HEK293 (cell line): ENCODE measurements at regions not wholly inside any gene's neighbourhood (a gene's known extent, or its start where the extent isn't known, plus 50 kb on each side); places are given as distances from the start of the nearest gene placed in this dataset.

Experiments used
- ZNF175 ChIP-seq: fragments of 450-650 bp; formaldehyde crosslinking; IDR thresholded peaks from 2 replicates; pipeline ENCODE4 v1.5.1; 2016; ENCODE audit warnings: missing biosample characterization, missing genetic modification characterization
- TF ChIP-seq, protein P1 (sequence below): fragments of 450-650 bp; formaldehyde crosslinking; IDR thresholded peaks from 2 replicates; pipeline ENCODE4 v1.5.1; 2016; ENCODE audit warnings: missing biosample characterization, missing genetic modification characterization, low read depth
- TF ChIP-seq, protein P2 (sequence below): fragments of 450-650 bp; formaldehyde crosslinking; IDR thresholded peaks from 2 replicates; pipeline ENCODE4 v1.5.1; 2016; ENCODE audit warnings: missing biosample characterization, missing genetic modification characterization

DNA sequence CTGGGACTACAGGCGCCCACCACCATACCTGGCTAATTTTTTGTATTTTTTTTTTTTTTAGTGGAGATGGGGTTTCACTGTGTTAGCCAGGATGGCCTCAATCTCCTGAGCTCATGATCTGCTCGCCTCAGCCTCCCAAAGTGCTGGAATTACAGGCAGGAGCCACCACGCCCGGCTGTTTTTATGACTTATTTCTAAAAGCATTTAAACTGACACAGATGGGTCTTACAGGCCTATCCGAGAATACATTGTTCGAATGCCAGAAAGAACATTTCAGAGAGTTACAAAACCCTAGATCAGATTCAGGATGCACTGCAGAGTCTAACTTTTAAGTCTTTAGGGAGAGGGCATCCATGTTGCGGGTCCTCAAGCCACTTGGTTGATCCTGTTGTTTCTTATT lies 234.7 kb upstream of the MAF start:
- TF ChIP-seq, protein P1, sequence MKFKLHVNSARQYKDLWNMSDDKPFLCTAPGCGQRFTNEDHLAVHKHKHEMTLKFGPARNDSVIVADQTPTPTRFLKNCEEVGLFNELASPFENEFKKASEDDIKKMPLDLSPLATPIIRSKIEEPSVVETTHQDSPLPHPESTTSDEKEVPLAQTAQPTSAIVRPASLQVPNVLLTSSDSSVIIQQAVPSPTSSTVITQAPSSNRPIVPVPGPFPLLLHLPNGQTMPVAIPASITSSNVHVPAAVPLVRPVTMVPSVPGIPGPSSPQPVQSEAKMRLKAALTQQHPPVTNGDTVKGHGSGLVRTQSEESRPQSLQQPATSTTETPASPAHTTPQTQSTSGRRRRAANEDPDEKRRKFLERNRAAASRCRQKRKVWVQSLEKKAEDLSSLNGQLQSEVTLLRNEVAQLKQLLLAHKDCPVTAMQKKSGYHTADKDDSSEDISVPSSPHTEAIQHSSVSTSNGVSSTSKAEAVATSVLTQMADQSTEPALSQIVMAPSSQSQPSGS (tag by site-specific recombination) = no peak
- no peak for TF ChIP-seq ZNF175 (tag by site-specific recombination)
- TF ChIP-seq, protein P2, sequence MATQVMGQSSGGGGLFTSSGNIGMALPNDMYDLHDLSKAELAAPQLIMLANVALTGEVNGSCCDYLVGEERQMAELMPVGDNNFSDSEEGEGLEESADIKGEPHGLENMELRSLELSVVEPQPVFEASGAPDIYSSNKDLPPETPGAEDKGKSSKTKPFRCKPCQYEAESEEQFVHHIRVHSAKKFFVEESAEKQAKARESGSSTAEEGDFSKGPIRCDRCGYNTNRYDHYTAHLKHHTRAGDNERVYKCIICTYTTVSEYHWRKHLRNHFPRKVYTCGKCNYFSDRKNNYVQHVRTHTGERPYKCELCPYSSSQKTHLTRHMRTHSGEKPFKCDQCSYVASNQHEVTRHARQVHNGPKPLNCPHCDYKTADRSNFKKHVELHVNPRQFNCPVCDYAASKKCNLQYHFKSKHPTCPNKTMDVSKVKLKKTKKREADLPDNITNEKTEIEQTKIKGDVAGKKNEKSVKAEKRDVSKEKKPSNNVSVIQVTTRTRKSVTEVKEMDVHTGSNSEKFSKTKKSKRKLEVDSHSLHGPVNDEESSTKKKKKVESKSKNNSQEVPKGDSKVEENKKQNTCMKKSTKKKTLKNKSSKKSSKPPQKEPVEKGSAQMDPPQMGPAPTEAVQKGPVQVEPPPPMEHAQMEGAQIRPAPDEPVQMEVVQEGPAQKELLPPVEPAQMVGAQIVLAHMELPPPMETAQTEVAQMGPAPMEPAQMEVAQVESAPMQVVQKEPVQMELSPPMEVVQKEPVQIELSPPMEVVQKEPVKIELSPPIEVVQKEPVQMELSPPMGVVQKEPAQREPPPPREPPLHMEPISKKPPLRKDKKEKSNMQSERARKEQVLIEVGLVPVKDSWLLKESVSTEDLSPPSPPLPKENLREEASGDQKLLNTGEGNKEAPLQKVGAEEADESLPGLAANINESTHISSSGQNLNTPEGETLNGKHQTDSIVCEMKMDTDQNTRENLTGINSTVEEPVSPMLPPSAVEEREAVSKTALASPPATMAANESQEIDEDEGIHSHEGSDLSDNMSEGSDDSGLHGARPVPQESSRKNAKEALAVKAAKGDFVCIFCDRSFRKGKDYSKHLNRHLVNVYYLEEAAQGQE (tag by site-specific recombination) = no peak
